Kidney (tissue), 13 donors: ENCODE measurements at regions not wholly inside any gene's neighbourhood (a gene's known extent, or its start where the extent isn't known, plus 50 kb on each side); places are given as distances from the start of the nearest gene placed in this dataset.

Experiments used
- DNase-seq, 5 donors: peaks; one replicate each; pipeline ENCODE4 v3.0.0-alpha.2; 2013 to 2020
- FAIRE-seq: peaks from 2 replicates; lab custom pipeline; 2012; peaks lifted over from hg19 to GRCh38; lab: Jason Lieb, UNC
- H3K27ac ChIP-seq, 2 donors: one replicate each; pipeline ENCODE4 v1.7.0; 2013; ENCODE audit warnings: low read depth in 2 of 2, low read length in 2 of 2, inconsistent platforms in 1 of 2
- H3K27me3 ChIP-seq: one replicate; pipeline ENCODE4 v1.7.1; 2013; ENCODE audit warnings: low read length, inconsistent platforms; ENCODE audit not compliant: control insufficient read depth, insufficient read depth
- H3K36me3 ChIP-seq, 3 donors: one replicate each; pipeline versions ENCODE4 v1.7.0 to v1.7.1; 2013; ENCODE audit warnings: low read length in 3 of 3, control low read depth in 1 of 3, inconsistent platforms in 1 of 3; ENCODE audit not compliant: insufficient read depth in 3 of 3, control insufficient read depth in 2 of 3
- H3K4me1 ChIP-seq, 3 donors: one replicate each; pipeline versions ENCODE4 v1.7.0 to v1.7.1; 2013; ENCODE audit warnings: low read length in 3 of 3, inconsistent platforms in 1 of 3, low read depth in 1 of 3; ENCODE audit not compliant: control insufficient read depth in 2 of 3, insufficient read depth in 2 of 3
- H3K4me3 ChIP-seq, 3 donors: one replicate each; pipeline versions ENCODE4 v1.7.0 to v1.8.1; 2013; ENCODE audit warnings: low read length in 3 of 3, control low read depth in 1 of 3, inconsistent platforms in 1 of 3
- H3K9ac ChIP-seq, 3 donors: one replicate each; pipeline versions ENCODE4 v1.7.0 to v1.7.1; 2013; ENCODE audit warnings: low read length in 3 of 3, control low read depth in 1 of 3, inconsistent platforms in 1 of 3
- H3K9me3 ChIP-seq, 3 donors: one replicate each; pipeline versions ENCODE4 v1.7.0 to v1.7.1; 2013; ENCODE audit warnings: low read length in 3 of 3, control low read depth in 1 of 3, inconsistent platforms in 1 of 3; ENCODE audit not compliant: control insufficient read depth in 2 of 3, insufficient read depth in 1 of 3
- intact Hi-C: fragments of 100-400 bp; cut with DNase I; formaldehyde crosslinking; loops from one replicate; pipeline ENCODE4 v1.11.1; 2022
- TF ChIP-seq, protein P1 (sequence below): IDR thresholded peaks from 3 replicates; pipeline ENCODE4 v1.5.1; 2012; ENCODE audit warnings: mild to moderate bottlenecking, moderate library complexity, borderline replicate concordance; ENCODE audit not compliant: insufficient read depth; ENCODE audit errors: extremely low read depth
- donor health status: control.
- donor health status: control.
- donor health status: control.
- donor health status: control.
- donor health status: control.
- donor health status: DM: yes; HTN: yes; CAD: no.
- donor health status: Normal renal cell carcinoma (clear cell type).

DNA sequence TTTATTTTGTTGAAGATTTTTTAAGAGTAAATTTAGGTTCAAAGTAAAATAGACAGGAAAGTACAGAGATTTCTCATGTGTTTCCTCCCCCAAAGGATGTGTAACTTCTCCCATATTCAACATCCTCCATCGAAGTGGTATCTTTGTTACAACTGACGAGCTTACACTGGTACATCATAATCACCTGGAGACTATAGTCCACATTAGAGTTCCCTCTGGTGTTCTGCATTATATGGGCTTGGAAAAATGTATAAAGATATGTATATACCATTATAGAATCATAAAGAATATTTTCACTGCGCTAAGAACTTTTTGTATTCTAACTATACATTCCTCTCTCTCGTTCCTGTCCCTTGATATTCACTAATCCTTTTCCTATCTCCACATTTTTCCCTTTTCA lies 203.7 kb downstream of the AMY1C start:
- DNase-seq (no peak), FAIRE-seq (no peak)
- intact Hi-C loops: no loop called here
- H3K27me3 ChIP-seq: no peaks in the 10 kb centered on the region
- H3K4me1 ChIP-seq: no peaks in the 10 kb centered on the region
- no peak overlapping the region for H3K9ac ChIP-seq
- no peaks in the 10 kb centered on the region for H3K9me3 ChIP-seq
- H3K4me3 ChIP-seq: no peak overlapping the region
- H3K27ac ChIP-seq: no peak overlapping the region
- TF ChIP-seq, protein P1, sequence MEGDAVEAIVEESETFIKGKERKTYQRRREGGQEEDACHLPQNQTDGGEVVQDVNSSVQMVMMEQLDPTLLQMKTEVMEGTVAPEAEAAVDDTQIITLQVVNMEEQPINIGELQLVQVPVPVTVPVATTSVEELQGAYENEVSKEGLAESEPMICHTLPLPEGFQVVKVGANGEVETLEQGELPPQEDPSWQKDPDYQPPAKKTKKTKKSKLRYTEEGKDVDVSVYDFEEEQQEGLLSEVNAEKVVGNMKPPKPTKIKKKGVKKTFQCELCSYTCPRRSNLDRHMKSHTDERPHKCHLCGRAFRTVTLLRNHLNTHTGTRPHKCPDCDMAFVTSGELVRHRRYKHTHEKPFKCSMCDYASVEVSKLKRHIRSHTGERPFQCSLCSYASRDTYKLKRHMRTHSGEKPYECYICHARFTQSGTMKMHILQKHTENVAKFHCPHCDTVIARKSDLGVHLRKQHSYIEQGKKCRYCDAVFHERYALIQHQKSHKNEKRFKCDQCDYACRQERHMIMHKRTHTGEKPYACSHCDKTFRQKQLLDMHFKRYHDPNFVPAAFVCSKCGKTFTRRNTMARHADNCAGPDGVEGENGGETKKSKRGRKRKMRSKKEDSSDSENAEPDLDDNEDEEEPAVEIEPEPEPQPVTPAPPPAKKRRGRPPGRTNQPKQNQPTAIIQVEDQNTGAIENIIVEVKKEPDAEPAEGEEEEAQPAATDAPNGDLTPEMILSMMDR: no peak
- H3K36me3 ChIP-seq: no peaks in the 10 kb centered on the region

DNA sequence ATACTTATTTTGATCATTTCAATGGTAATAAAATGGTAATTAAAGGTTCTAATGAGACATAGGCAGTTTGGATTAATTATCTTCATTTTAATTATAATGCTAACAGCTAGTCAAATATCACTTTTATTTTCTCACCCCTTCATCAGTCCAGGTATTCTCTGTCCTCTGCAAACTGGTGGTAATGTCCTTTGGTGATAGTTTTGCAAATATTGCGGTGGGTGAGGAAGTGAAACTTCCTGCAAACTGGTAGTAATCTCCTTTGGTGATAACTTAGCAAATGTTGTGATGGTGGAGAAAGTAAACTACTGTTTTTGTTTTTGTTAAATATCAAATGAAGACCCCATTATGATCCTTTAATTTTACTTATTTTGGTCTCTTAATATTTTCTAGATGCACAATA lies 209.0 kb downstream of the AMY1C start:
- Histone ChIP-seq H3K4me3 (no peak overlapping the region), H3K27ac (no peak overlapping the region), H3K27me3 (no peaks in the 10 kb centered on the region), H3K36me3 (no peaks in the 10 kb centered on the region), H3K9ac (no peak overlapping the region), H3K4me1 (no peaks in the 10 kb centered on the region), H3K9me3 (peaks cover 0 to 3% (median 0%) of the 10 kb centered on the region in 3 donors)
- DNase-seq: no peak
- intact Hi-C loops: no loop called here
- TF ChIP-seq, protein P1: no peak
- no peak for FAIRE-seq

DNA sequence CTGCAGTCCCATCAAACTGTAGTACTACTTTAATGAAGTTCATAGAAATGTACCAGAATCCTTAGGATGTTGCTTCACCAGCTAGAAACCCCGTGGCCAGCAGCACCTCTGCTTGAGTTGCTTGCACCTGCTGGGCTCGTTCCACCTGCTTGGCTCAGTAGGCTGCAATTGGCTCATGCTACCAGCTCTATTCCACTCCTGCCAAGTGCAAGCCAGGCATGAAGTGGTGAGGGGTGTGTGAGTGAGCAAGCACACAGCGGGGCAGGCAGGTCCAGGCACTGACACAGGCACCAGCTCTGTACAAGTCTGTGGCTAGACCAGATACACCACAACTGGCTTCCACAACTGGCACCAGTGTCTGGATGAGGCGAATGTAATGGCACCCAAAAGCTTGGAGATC lies 209.9 kb downstream of the AMY1C start:
- Histone ChIP-seq H3K27ac (no peak overlapping the region), H3K4me3 (no peak overlapping the region), H3K9me3 (peaks cover 0 to 3% (median 0%) of the 10 kb centered on the region in 3 donors), H3K36me3 (no peaks in the 10 kb centered on the region), H3K9ac (no peak overlapping the region), H3K4me1 (no peaks in the 10 kb centered on the region), H3K27me3 (no peaks in the 10 kb centered on the region)
- no peak for FAIRE-seq
- DNase-seq: no peak
- intact Hi-C loops: no loop called here
- TF ChIP-seq, protein P1: no peak

DNA sequence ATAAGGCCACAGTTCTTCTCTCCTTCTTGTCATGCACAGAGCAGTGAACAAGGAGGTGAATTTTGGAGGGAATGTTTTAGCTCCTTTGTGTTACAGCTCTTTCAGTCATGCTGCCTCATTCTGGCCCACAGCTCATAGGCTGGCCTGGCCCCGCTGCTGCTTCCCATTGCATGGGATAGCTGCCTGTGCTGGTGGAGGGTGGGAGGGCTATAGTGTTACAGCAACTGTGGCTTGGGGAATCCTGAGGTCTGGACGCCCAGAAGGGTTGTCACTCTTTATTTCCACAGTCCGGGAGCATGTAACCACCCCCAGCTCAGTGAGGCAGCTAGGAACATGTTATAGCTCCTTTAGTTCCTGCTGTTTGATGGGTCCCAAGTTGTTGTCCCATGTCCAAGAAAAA lies 210.3 kb downstream of the AMY1C start:
- H3K9me3 ChIP-seq: peaks cover 0 to 3% (median 0%) of the 10 kb centered on the region in 3 donors

More for the DNA sequence above, 210.3 kb downstream of the AMY1C start:
- DNase-seq (no peak), FAIRE-seq (no peak)
- no peaks in the 10 kb centered on the region for H3K27me3 ChIP-seq
- intact Hi-C loops: no loop called here
- no peak overlapping the region for H3K27ac ChIP-seq
- H3K4me3 ChIP-seq: no peak overlapping the region
- H3K9ac ChIP-seq: no peak overlapping the region
- TF ChIP-seq, protein P1: no peak
- no peaks in the 10 kb centered on the region for H3K4me1 ChIP-seq
- H3K36me3 ChIP-seq: no peaks in the 10 kb centered on the region
